ENCODE measurements at regions not wholly inside any gene's neighbourhood (a gene's known extent, or its start where the extent isn't known, plus 50 kb on each side); places are given as distances from the start of the nearest gene placed in this dataset.

GRCh38 chr2:15718103-15718943 is 126.7 kb downstream of the DDX1 start:
- Mint-ChIP-seq H3K27ac (no peak overlapping the region), H3K27me3 (ENCODE audit: insufficient read depth) (peaks cover 40% of the 10 kb centered on the region), H3K4me3 (no peak overlapping the region), H3K9me3 (no peaks in the 10 kb centered on the region), H3K36me3 (ENCODE audit: low read depth) (no peaks in the 10 kb centered on the region), H3K4me1 (ENCODE audit: low read depth) (no peaks in the 10 kb centered on the region)
- TF ChIP-seq CTCF (IDR thresholded peaks at IDR 0.05): no peak
- DNase-seq: no peak

GRCh38 chr2:15718944-15719323 is 127.3 kb downstream of the DDX1 start:
- H3K27ac Mint-ChIP-seq: no peak overlapping the region
- no peaks in the 10 kb centered on the region for H3K36me3 Mint-ChIP-seq (ENCODE audit: low read depth)
- no peaks in the 10 kb centered on the region for H3K4me1 Mint-ChIP-seq (ENCODE audit: low read depth)
- no peak for TF ChIP-seq CTCF (IDR thresholded peaks at IDR 0.05)
- H3K27me3 Mint-ChIP-seq (ENCODE audit: insufficient read depth): peaks cover 41% of the 10 kb centered on the region
- H3K9me3 Mint-ChIP-seq: no peaks in the 10 kb centered on the region
- H3K4me3 Mint-ChIP-seq: no peak overlapping the region
- DNase-seq: no peak

- peaks cover 49% of the 10 kb centered on the region for H3K27me3 Mint-ChIP-seq (ENCODE audit: insufficient read depth)
- DNase-seq: no peak
- H3K4me1 Mint-ChIP-seq (ENCODE audit: low read depth): no peaks in the 10 kb centered on the region
- no peak for TF ChIP-seq CTCF (IDR thresholded peaks at IDR 0.05)
- H3K4me3 Mint-ChIP-seq: no peak overlapping the region
- no peaks in the 10 kb centered on the region for H3K9me3 Mint-ChIP-seq
- H3K27ac Mint-ChIP-seq: no peak overlapping the region
- no peaks in the 10 kb centered on the region for H3K36me3 Mint-ChIP-seq (ENCODE audit: low read depth)
These were observed 128.1 kb downstream of the DDX1 start for GRCh38 chr2:15719566-15720313.

GRCh38 chr2:15720561-15721307 is 129.1 kb downstream of the DDX1 start:
- TF ChIP-seq CTCF (IDR thresholded peaks at IDR 0.05): no peak
- Mint-ChIP-seq H3K4me3 (no peak overlapping the region), H3K27me3 (ENCODE audit: insufficient read depth) (peaks cover 56% of the 10 kb centered on the region), H3K36me3 (ENCODE audit: low read depth) (no peaks in the 10 kb centered on the region), H3K4me1 (ENCODE audit: low read depth) (no peaks in the 10 kb centered on the region), H3K9me3 (no peaks in the 10 kb centered on the region), H3K27ac (no peak overlapping the region)
- DNase-seq: no peak

GRCh38 chr2:15721411-15722067 is 129.9 kb downstream of the DDX1 start:
- no peak for DNase-seq
- Mint-ChIP-seq H3K4me3 (no peak overlapping the region), H3K4me1 (ENCODE audit: low read depth) (no peaks in the 10 kb centered on the region), H3K36me3 (ENCODE audit: low read depth) (no peaks in the 10 kb centered on the region), H3K27ac (no peak overlapping the region), H3K9me3 (no peaks in the 10 kb centered on the region), H3K27me3 (ENCODE audit: insufficient read depth) (peaks cover 59% of the 10 kb centered on the region)
- TF ChIP-seq CTCF (IDR thresholded peaks at IDR 0.05): no peak
